Coronary artery (tissue), 2 donors: ENCODE measurements at regions not wholly inside any gene's neighbourhood (a gene's known extent, or its start where the extent isn't known, plus 50 kb on each side); places are given as distances from the start of the nearest gene placed in this dataset.

Experiments used
- DNase-seq: peaks from one replicate; pipeline ENCODE4 v3.0.0-alpha.2; 2017; ENCODE audit warnings: low spot score
- H3K27ac ChIP-seq, 2 donors: fragments of 200-600 bp; sonication (generic); one replicate each; pipeline ENCODE4 v1.5.1; 2016 to 2019
- H3K4me3 ChIP-seq: fragments of 200-600 bp; sonication (generic); 2 replicates; pipeline ENCODE4 v1.5.1; 2016; ENCODE audit warnings: mild to moderate bottlenecking, moderate library complexity
- TF ChIP-seq, protein P1 (sequence below): fragments of 200-600 bp; sonication (generic); IDR thresholded peaks from one replicate; pipeline ENCODE4 v1.5.1; 2019; ENCODE audit warnings: antibody characterized with exemption

DNA sequence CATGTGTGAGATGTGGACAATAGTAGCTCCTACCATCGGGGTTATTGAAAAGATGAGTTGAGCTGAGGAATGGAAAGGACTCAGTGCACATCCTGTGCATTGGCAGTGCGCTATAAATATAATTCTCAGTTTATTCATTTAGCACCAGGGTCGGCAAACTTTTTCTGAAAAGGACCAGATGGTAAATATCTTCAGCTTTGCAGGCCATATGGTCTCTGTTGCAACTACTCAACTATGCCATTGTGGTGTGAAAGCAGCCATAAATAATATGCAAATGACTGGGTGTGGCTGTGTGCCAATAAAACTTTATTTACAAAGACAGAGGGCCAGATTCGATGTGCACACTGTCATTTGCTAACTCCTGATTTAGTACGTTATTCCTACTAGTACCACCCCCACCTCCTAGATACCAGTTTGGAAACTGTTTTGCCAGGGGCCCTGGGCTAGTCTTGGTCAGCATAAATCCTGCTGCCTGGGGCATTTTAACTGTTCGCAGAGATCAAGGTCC is 422.9 kb upstream of the MKI67 start:
- TF ChIP-seq, protein P1, sequence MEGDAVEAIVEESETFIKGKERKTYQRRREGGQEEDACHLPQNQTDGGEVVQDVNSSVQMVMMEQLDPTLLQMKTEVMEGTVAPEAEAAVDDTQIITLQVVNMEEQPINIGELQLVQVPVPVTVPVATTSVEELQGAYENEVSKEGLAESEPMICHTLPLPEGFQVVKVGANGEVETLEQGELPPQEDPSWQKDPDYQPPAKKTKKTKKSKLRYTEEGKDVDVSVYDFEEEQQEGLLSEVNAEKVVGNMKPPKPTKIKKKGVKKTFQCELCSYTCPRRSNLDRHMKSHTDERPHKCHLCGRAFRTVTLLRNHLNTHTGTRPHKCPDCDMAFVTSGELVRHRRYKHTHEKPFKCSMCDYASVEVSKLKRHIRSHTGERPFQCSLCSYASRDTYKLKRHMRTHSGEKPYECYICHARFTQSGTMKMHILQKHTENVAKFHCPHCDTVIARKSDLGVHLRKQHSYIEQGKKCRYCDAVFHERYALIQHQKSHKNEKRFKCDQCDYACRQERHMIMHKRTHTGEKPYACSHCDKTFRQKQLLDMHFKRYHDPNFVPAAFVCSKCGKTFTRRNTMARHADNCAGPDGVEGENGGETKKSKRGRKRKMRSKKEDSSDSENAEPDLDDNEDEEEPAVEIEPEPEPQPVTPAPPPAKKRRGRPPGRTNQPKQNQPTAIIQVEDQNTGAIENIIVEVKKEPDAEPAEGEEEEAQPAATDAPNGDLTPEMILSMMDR = no peak
- H3K27ac ChIP-seq = no peak overlapping the region
- DNase-seq = no peak
- no peak overlapping the region for H3K4me3 ChIP-seq

DNA sequence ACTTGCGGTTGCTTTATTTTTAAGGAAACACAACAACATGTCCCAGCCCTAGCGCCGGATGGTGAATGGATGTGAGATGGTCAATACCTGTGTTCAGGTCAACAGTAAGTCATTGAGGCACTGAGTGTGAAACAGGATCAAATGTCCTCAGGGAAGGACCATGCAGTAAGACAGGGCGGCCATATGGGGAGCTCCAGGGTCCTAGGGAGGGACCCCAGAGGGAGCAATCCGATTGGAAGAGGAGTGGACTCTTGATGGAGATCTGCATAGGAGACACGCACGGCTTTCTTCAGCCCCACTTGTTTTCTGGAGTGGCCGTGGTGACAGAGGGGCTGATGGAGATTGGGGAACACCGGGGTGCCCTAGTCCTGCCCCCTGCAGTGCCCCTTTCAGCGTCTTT is 423.8 kb upstream of the MKI67 start:
- no peak overlapping the region for H3K27ac ChIP-seq
- TF ChIP-seq, protein P1 = no peak
- no peak overlapping the region for H3K4me3 ChIP-seq
- no peak for DNase-seq

DNA sequence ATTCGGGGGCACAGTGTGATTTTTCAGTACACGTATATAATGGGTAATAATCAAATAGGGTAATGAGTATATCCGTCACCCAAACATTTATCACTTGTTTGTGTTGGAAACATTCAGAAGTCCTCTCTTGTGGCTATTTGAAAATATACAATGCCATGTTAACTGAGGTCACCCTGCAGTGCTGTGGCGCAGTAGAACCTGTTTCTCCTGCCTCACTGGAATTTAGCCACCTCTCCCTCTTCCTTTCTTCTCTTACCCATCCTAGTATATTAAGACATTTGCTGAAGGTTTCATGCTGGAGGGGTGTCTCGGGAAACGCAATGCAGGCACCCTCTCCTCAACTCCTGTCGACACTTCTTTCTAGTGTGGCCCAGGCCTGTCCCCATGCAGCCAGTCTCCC is 425.3 kb upstream of the MKI67 start:
- TF ChIP-seq, protein P1 = no peak
- H3K4me3 ChIP-seq = no peak overlapping the region
- no peak overlapping the region for H3K27ac ChIP-seq
- no peak for DNase-seq

DNA sequence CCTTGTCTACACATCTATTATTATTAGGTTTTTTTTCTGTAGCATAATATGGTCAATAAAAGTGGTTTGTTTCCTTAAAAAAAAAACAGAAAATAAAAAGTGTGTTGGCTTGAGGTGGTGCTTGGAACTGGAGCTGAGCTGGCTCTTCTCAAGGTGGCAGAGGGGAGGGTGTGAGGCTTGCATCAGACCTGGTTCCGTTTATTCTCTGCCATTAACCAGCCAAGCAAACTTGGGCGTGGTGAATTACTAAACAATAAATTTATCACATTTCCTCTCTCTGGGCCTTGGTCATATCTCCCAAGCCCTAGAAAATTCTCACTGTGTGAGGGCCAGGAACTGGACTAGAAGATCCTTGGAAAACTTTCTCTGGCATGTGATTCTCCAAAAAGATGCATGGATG is 427.5 kb upstream of the MKI67 start:
- H3K4me3 ChIP-seq = no peak overlapping the region
- H3K27ac ChIP-seq = no peak overlapping the region
- DNase-seq = no peak
- TF ChIP-seq, protein P1 = no peak

DNA sequence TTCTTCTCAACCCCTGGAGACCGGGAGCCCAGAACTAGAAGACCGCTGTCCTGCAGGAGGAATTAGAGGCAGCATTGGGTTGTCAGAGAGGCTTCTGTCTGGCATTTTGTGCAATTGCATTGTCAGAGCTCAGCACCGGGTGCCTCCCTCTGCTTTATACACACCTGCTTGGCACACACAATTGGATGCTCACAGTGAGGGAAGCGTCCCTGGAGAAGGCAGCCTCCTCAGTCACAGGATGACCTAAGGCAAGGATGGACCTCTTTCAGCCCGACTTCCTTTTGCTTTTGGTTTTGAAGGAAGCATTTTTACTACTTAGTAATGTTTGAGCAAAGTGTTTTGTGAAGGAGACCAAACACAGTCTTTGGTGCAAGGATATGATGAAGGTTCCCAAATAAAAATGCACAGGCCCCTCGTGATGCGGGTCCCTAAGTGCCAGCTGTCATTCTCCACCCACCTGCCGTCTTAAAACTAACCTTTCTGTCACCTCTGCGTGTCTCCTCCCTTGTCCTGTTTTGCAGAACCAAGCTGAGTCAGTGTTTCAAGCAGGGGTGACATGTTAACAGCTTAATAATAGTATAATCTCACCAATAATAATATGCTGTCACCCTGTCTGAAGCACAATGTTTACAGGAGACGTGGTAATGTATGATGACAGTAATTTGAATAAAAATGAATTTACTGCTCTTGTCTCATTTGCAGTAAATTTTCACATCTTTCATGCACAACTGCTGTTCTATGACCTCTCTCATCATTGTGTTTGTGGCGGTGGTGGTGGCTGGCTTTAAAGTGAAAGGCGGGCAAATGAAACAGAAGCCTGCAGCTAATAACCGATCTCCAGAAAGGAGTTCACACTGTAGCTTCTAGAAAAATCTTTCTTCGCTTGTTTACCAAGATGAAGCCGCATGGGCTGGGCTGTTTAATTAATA is 430.2 kb upstream of the MKI67 start:
- TF ChIP-seq, protein P1 = no peak
- no peak overlapping the region for H3K27ac ChIP-seq
- no peak for DNase-seq
- no peak overlapping the region for H3K4me3 ChIP-seq

DNA sequence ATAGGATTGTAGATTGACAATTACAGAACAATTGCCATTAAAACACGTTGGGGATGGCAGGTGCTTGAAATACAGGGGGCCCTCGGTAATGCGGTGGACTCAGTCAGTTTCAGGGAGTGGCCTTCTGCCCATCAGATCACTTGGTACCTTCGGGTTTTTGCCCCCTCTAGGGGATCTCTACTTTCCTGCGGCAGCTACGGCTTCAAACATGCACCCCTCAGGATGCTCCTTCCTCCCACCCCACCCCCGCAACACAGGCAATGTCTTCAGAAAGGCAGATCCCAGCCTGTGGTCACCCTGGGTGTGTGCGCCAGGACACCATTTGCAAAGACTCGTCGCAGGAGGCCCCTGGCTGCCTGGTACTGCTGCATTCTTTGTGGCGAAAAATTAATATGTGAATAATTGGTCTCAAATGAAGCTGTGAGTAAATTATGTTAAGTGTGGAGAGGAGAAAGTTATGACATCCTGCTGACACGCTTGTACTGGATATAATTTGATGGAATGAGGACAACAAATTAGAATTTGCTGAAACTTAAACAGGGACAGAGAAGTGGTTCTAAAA is 431.0 kb upstream of the MKI67 start:
- Histone ChIP-seq H3K27ac (no peak overlapping the region), H3K4me3 (no peak overlapping the region)
- TF ChIP-seq, protein P1 = no peak
- no peak for DNase-seq

DNA sequence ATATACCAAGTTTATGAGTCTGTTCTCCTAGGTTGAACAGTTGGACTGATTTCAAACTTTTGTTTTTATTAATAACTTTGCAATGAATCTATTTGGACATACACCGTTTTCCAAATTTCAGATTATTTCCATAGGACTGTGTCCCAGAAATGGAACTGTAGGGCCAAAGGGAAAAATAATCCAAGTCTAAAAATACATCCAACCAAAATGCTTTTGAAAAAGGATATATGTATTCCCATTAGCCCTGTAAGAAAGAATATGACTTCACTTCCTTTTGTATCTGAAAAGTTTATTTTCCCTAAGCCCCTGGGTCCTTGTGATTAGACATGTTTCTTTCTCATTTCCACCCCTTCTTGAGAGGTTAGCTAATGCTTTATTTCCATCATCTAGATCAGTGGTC is 434.2 kb upstream of the MKI67 start:
- no peak for DNase-seq
- TF ChIP-seq, protein P1 = no peak
- H3K27ac ChIP-seq = no peak overlapping the region
- no peak overlapping the region for H3K4me3 ChIP-seq
